ENCODE measurements at regions not wholly inside any gene's neighbourhood (a gene's known extent, or its start where the extent isn't known, plus 50 kb on each side); places are given as distances from the start of the nearest gene placed in this dataset.
"Not testable (repeated sequence)": the region's sequence is repeated elsewhere in the genome, so short reads cannot be mapped to it uniquely, and the experiment has no call there.

- DNase-seq = no peak
Observed at GRCh38 chr5:92852219-92852618, 728.8 kb downstream of the NR2F1-AS1 start.

DNA sequence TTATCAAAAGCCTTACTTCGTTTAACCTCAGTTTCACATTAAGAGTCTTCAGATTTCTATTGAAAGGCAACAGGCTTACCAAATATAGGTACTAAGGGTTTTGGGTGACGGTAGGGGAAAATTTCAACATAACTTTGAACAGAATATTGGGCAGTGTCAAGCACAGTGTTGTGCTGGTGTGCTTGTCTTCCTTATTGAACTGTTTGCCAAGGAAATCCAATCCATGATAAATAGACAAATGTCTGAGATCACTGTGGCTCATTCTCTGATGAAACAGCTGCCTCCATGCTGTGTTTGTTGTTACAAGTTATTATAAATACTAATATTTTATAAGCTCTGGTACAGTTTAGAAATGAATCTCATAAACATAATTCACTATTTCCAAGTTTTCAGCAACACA is 730.1 kb downstream of the NR2F1-AS1 start:
- DNase-seq = no peak

- DNase-seq = no peak
Observed at GRCh38 chr5:92849756-92850155, 731.3 kb downstream of the NR2F1-AS1 start.

- DNase-seq = no peak
Observed at GRCh38 chr5:92841604-92842155, 739.3 kb downstream of the NR2F1-AS1 start.

GRCh38 chr5:92838253-92838652 is 742.8 kb downstream of the NR2F1-AS1 start:
- DNase-seq = no peak

DNA sequence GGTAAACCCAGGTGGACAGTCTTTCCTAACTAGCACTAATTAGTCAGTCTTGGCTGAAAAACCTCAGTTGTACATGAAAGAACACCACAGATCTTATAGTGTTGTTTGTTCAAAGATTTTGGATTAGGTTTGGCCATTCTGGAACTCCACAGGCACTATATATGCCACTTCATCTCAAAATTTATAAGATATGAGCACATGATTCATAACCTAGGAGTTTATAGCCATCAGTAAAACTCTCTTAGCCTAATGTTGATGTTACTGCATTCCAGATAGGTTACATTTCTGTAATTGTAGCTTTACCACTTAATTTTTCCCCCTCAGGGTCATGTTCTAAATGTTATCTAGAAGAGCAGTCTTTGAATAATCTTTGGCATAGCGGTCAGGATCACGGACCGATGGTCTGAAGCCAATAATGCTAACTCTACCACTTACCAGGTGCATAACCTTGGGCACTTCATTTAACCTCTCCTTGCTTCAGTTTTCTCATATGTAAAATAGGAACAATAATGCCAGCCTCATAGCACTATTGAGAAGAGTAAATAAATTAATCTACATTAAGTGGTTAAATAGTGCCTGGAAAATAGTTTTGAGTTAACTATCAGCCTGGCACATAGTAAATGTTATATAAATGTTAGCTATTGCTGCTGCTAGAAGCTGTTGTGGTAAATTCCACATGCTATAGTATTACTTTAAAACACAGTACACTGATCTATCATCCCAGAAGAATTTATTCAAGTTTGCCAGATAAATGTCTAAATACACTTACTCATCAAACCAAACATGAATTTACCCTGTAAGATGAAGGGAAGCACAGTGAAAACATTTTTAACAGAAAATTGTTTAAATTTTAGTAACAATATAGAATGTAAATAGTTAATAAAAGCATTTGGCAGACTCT is 743.9 kb downstream of the NR2F1-AS1 start:
- no peak for DNase-seq

DNA sequence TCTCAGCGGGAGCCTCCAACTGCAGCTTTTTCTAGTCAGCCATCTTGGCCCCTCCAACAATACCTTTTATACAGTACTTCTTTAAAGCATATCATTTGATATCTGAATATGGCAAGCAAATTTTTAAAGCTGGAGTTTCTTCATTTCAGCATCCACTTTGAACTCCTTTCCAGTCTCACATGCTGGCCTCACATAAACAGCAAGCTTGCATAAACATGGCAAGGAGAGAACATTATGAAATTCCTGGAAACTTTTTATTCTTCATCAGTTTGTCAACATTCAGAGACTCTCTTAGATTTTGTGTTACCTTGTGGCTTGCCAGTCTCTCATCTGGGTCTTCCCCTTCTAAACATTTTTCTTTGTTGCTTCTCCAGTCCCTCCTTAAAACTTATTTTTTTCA is 745.3 kb downstream of the NR2F1-AS1 start:
- no peak for DNase-seq

GRCh38 chr5:92823551-92823950 is 757.5 kb downstream of the NR2F1-AS1 start:
- DNase-seq = not testable (repeated sequence)

- DNase-seq = no peak
Observed at GRCh38 chr5:92822183-92822582, 758.8 kb downstream of the NR2F1-AS1 start.

- DNase-seq = no peak
Observed at GRCh38 chr5:92809855-92810465, 771.1 kb downstream of the NR2F1-AS1 start.

DNA sequence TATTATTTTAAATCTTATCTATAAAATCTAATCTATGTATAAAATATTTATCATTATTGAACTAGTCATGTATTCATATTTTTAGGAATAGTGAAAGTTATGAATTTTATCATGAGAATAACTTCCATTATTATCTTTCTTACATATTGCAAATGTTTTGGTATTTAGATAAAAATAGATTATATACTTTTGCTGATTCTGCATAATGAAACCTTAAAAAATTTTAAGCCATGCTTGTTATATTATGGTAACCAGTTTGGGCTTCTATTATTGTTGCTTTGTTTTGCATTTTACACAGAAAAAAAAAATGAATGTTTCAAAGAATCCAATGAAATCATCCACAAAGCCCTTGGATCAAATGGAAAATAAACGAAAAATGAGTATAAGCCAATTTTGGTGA is 772.5 kb downstream of the NR2F1-AS1 start:
- DNase-seq = no peak

DNA sequence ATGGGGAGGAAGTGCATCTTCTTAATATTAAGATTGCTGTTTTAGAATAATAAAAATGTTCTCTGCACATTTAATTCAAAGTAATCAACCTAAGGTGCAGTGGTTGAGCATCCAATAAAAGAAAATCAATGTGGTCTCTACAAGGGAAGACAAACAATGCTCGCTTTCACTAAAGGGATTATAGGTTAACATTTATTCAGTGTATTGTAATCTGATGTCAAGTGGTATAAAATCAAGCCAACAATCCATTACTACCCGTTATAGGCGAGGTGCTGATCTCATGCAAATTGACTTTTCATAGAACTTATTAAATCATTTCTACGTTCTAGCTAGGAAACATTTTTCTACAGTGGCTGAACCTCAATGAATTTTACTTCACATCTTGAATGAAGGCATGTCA is 773.9 kb downstream of the NR2F1-AS1 start:
- no peak for DNase-seq

DNA sequence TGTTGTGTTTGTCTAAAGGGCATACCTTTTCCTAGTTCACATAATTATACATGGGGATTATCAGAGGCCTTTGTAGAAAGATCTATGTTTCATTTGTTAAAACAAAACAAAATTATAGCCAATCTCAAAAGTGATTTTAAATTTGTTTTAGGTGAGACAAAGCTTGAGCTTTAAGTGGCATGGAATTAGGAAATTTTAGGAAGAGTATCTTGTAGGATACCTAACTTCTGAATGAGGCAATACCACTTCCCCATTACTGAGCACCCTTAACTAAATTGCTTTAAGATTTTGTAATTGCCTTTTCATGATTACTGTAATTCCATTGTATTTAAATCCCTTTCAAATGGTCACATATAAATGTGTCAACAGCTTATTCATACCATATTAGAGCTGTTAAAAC is 775.6 kb downstream of the NR2F1-AS1 start:
- no peak for DNase-seq

- no peak for DNase-seq
Observed at GRCh38 chr5:92801911-92802310, 779.1 kb downstream of the NR2F1-AS1 start.

GRCh38 chr5:92800365-92800764 is 780.7 kb downstream of the NR2F1-AS1 start:
- no peak for DNase-seq

DNA sequence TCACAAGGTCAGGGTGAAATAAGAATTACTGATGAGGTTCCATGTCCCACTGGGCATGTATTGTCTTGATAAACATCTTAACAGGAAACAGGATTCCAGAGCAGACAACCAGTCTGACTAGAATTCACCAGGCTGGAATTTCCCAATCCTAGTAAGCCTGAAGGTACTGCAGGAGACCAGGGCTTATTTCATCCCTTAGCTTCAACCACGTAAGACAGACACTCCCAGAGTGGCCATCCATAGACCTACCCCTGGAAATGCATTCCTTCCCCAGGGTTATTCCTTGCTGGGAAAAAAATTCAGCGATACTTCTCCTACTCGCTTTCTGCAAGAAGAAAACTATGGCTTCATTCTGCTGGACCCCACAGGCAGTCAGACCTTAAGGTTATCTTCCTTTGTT is 785.4 kb downstream of the NR2F1-AS1 start:
- DNase-seq = no peak

DNA sequence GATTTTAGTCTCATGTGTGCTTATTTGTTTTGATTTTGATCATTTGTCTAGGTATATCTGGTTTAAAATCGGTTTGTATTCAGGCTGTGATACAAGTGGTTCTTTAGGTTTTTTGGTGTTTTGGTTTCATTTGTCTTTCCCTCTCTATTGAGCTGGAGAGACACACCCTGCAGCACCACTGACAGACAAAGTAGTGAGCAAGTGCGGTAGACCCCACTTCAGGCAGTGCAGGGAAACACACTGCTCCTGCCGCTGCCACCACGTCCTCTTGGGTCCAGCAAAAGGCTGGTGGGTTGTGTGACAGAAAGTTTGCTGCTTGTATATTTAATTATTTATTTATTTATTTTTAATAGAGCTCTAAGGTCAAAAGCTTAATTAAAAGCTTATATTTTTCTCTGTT is 801.0 kb downstream of the NR2F1-AS1 start:
- DNase-seq = no peak

DNA sequence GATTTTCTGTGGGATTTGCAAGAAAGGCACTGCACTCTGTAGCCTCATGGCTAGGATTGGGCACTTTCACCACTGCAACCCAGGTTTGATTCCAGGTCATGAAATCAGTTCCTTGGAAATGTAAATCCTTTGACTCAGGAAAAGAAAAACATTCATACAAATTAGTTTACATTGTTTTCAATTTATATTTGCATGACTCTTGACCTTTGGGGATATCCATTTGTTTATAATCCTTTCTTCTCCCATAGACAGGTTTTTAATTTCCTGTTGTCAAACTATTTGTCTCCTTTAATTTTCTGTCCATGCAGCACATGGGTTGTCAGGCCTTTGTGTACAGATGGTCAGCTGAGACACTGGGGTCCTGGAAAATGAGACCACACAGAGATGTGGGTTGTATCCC is 801.5 kb downstream of the NR2F1-AS1 start:
- DNase-seq = no peak

GRCh38 chr5:92778261-92778660 is 802.8 kb downstream of the NR2F1-AS1 start:
- DNase-seq = no peak

DNA sequence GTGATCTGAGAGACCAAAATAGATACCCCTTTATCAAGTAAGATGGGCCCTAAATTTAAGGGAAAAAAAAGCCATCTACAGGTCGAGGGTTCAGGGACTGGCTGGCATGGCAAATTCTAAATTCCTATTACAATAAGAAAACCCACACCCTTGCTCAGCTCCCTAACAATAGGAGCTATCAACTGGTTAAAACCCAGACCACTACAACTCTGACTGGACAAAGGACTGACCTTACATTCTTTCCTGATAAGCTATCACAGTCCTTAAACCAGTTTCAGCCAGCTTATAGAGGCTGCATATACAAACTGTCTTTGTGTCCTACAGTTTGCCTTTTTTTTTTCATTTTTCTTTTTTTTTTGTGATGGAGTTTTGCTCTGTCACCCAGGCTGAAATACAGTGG is 803.6 kb downstream of the NR2F1-AS1 start:
- DNase-seq = no peak

- DNase-seq = no peak
Observed at GRCh38 chr5:92775711-92776615, 805.1 kb downstream of the NR2F1-AS1 start.

DNA sequence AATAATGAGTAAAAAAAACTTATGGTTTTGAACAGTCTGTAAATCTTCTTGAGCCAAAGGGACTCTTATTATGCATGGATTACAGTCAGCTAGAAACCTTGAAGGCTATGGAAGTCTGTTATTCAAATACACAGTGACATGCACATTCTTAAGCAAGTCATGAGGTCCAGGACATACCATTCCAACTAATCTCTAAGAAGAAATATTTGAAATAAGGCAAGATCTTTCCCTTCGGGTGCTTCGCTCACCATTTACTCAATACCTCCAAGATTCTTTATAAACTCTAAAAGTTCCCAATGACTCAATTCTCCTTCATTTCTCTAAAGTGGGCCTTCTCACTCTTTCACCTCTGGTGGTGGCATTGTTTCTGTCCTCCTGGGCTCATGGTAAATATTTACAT is 811.0 kb downstream of the NR2F1-AS1 start:
- no peak for DNase-seq

GRCh38 chr5:92761585-92761984 is 819.4 kb downstream of the NR2F1-AS1 start:
- no peak for DNase-seq
